ENCODE measurements at regions not wholly inside any gene's neighbourhood (a gene's known extent, or its start where the extent isn't known, plus 50 kb on each side); places are given as distances from the start of the nearest gene placed in this dataset.

- Mint-ChIP-seq H3K27ac (no peak overlapping the region), H3K27me3 (ENCODE audit: low read depth) (no peaks in the 10 kb centered on the region; the same call in 1 of the 2 replicates), H3K4me1 (peaks cover 7% of the 10 kb centered on the region), H3K9me3 (no peaks in the 10 kb centered on the region), H3K4me3 (no peak overlapping the region), H3K36me3 (no peaks in the 10 kb centered on the region)
- ATAC-seq (no peak), DNase-seq (ENCODE audit: low spot score) (no peak)
- POLR2A ChIA-PET = no interaction called here
- TF ChIP-seq AR (CRISPR knock-in tag; IDR thresholded peaks at IDR 0.05) (no peak), NFATC4 (CRISPR knock-in tag; IDR thresholded peaks at IDR 0.05) (no peak), TP53 (CRISPR knock-in tag; IDR thresholded peaks at IDR 0.05) (no peak), CREM (CRISPR knock-in tag; IDR thresholded peaks at IDR 0.05) (no peak), ZNF317 (CRISPR knock-in tag; IDR thresholded peaks at IDR 0.05; ENCODE audit: borderline replicate concordance, low read depth) (no peak), ZNF512 (CRISPR knock-in tag; IDR thresholded peaks at IDR 0.05; ENCODE audit: borderline replicate concordance) (no peak), JAZF1 (CRISPR knock-in tag; IDR thresholded peaks at IDR 0.05) (no peak), IRF1 (CRISPR knock-in tag; IDR thresholded peaks at IDR 0.05) (no peak), EMX1 (CRISPR knock-in tag; IDR thresholded peaks at IDR 0.05) (no peak), SMAD4 (CRISPR knock-in tag; IDR thresholded peaks at IDR 0.05) (no peak), ZNF121 (CRISPR knock-in tag; IDR thresholded peaks at IDR 0.05) (no peak), CREB1 (CRISPR knock-in tag; IDR thresholded peaks at IDR 0.05) (no peak), NFYB (CRISPR knock-in tag; conservative IDR thresholded peaks at IDR 0.05; ENCODE audit: low read depth) (no peak), CDX4 (CRISPR knock-in tag; IDR thresholded peaks at IDR 0.05; ENCODE audit: borderline replicate concordance) (no peak), USF1 (CRISPR knock-in tag; IDR thresholded peaks at IDR 0.05) (no peak)
- CTCF ChIA-PET = interaction anchor here (0.7 kb wide), 1 partner anchor 26 kb away, joined by 3 read pairs; no protein-coding TSS in a partner anchor
Observed at GRCh38 chr6:79781916-79782315, 150.8 kb downstream of the SH3BGRL2 start.

- H3K36me3 Mint-ChIP-seq = no peaks in the 10 kb centered on the region
- peaks cover 4% of the 10 kb centered on the region for H3K27me3 Mint-ChIP-seq (ENCODE audit: low read depth)
- TF ChIP-seq NFATC4 (CRISPR knock-in tag; IDR thresholded peaks at IDR 0.05) = no peak
- no peak for TF ChIP-seq ATF3 (CRISPR knock-in tag; conservative IDR thresholded peaks at IDR 0.05)
- TF ChIP-seq ELF4 (CRISPR knock-in tag; IDR thresholded peaks at IDR 0.05; ENCODE audit: low read depth) = no peak
- no peak for TF ChIP-seq MXD4 (CRISPR knock-in tag; IDR thresholded peaks at IDR 0.05; ENCODE audit: borderline replicate concordance)
- TF ChIP-seq ERG (CRISPR knock-in tag; IDR thresholded peaks at IDR 0.05) = no peak
- no peak for TF ChIP-seq ZBTB21 (CRISPR knock-in tag; IDR thresholded peaks at IDR 0.05; ENCODE audit: borderline replicate concordance)
- no peak for TF ChIP-seq CTCF (IDR thresholded peaks at IDR 0.05)
- no peak for ATAC-seq
- CTCF ChIA-PET = no interaction called here
- POLR2A ChIA-PET = no interaction called here
- H3K9me3 Mint-ChIP-seq = no peaks in the 10 kb centered on the region
- H3K27ac Mint-ChIP-seq = no peak overlapping the region
- no peak overlapping the region for H3K4me3 Mint-ChIP-seq
- H3K4me1 Mint-ChIP-seq = peaks cover 7% of the 10 kb centered on the region
- DNase-seq (ENCODE audit: low spot score) = no peak
Observed at GRCh38 chr6:79780881-79781280, 149.8 kb downstream of the SH3BGRL2 start.
